CD4-positive, CD25-positive, alpha-beta regulatory T cell (primary cell): ENCODE measurements at regions not wholly inside any gene's neighbourhood (a gene's known extent, or its start where the extent isn't known, plus 50 kb on each side); places are given as distances from the start of the nearest gene placed in this dataset.

ENCODE experiments used
- ATAC-seq, 2 donors: fragments of 150-1000 bp; cut with Tn5 transposase; one replicate each; pipeline ENCODE4 v1.10.0; 2021; ENCODE audit warnings: low read depth in 2 of 2, moderate number of reproducible peaks in 2 of 2, moderate library complexity in 1 of 2
- DNase-seq, 3 donors: peaks; one replicate each; pipeline versions ENCODE4 v3.0.0 to v3.0.0-alpha.2; 2012 to 2022; ENCODE audit warnings: mixed read lengths in 1 of 3
- H3K27ac ChIP-seq: one replicate; pipeline ENCODE4 v1.7.0; 2013; ENCODE audit warnings: mild to moderate bottlenecking, low read length; ENCODE audit not compliant: insufficient read depth, poor library complexity, severe bottlenecking
- H3K27me3 ChIP-seq: one replicate; pipeline ENCODE4 v1.7.0; 2013; ENCODE audit warnings: low read length; ENCODE audit not compliant: control insufficient read depth, insufficient read depth
- H3K36me3 ChIP-seq: one replicate; pipeline ENCODE4 v1.7.0; 2013; ENCODE audit warnings: mild to moderate bottlenecking, low read length, moderate library complexity; ENCODE audit not compliant: control insufficient read depth, insufficient read depth
- H3K4me1 ChIP-seq: 2 replicates; pipeline ENCODE4 v1.7.0; 2013; ENCODE audit warnings: mild to moderate bottlenecking, low read length; ENCODE audit not compliant: insufficient read depth, control insufficient read depth, poor library complexity, severe bottlenecking
- H3K4me3 ChIP-seq: one replicate; pipeline ENCODE4 v1.7.0; 2013; ENCODE audit warnings: low read depth, mild to moderate bottlenecking, low read length, moderate library complexity
- H3K9me3 ChIP-seq, 2 experiments: 1 replicate in 1 of 2; 2 replicates in 1 of 2; pipeline ENCODE4 v1.7.0; 2013; ENCODE audit warnings: low read length in 2 of 2, mild to moderate bottlenecking in 1 of 2, moderate library complexity in 1 of 2; ENCODE audit not compliant: control insufficient read depth in 2 of 2
- H3K27ac Mint-ChIP-seq, 3 donors: one replicate each; pipeline ENCODE4 v1.8.0; 2020 to 2022; ENCODE audit warnings: mild to moderate bottlenecking in 3 of 3, mixed read lengths in 3 of 3, moderate library complexity in 2 of 3
- H3K27me3 Mint-ChIP-seq: one replicate; pipeline ENCODE4 v1.8.0; 2022; ENCODE audit warnings: mild to moderate bottlenecking, mixed read lengths
- H3K36me3 Mint-ChIP-seq: one replicate; pipeline ENCODE4 v1.8.0; 2020; ENCODE audit warnings: mixed read lengths
- H3K4me1 Mint-ChIP-seq, 4 donors: one replicate each; pipeline ENCODE4 v1.8.0; 2020 to 2022; ENCODE audit warnings: mixed read lengths in 4 of 4, mild to moderate bottlenecking in 1 of 4
- H3K4me3 Mint-ChIP-seq, 4 donors: one replicate each; pipeline ENCODE4 v1.8.0; 2020 to 2022; ENCODE audit warnings: mild to moderate bottlenecking in 4 of 4, mixed read lengths in 4 of 4, moderate library complexity in 3 of 4
- H3K9me3 Mint-ChIP-seq, 7 donors: one replicate each; pipeline ENCODE4 v1.8.0; 2020 to 2022; ENCODE audit warnings: mixed read lengths in 7 of 7, mild to moderate bottlenecking in 3 of 7, moderate library complexity in 2 of 7

- H3K27me3 ChIP-seq, result peaks cover 3% of the 10 kb centered on the region
- H3K4me3 ChIP-seq, result no peak overlapping the region
- H3K4me3 Mint-ChIP-seq, result no peak overlapping the region
- no peak overlapping the region for H3K27ac Mint-ChIP-seq
- H3K27ac ChIP-seq, result no peak overlapping the region
- ATAC-seq (no peak), DNase-seq (no peak)
- peaks cover 6% of the 10 kb centered on the region for H3K27me3 Mint-ChIP-seq
- H3K36me3 ChIP-seq, result no peaks in the 10 kb centered on the region
- H3K36me3 Mint-ChIP-seq, result no peaks in the 10 kb centered on the region
- no peaks in the 10 kb centered on the region for H3K4me1 Mint-ChIP-seq
- H3K9me3 ChIP-seq, result no peaks in the 10 kb centered on the region
- no peaks in the 10 kb centered on the region for H3K4me1 ChIP-seq
- H3K9me3 Mint-ChIP-seq, result peaks cover 0 to 3% (median 0%) of the 10 kb centered on the region in 7 donors
These were observed 58.9 kb downstream of the OLFML3 start for GRCh38 chr1:114037962-114038816.
